RWPE2 (cell line): ENCODE measurements at regions not wholly inside any gene's neighbourhood (a gene's known extent, or its start where the extent isn't known, plus 50 kb on each side); places are given as distances from the start of the nearest gene placed in this dataset.

Experiments used
- ATAC-seq: fragments of 200-7000 bp; cut with Tn5 transposase; 3 replicates; pipeline ENCODE4 v1.9.1; 2021; ENCODE audit warnings: low read depth
- DNase-seq: peaks from one replicate; pipeline ENCODE4 v3.0.0-alpha.2; 2020; ENCODE audit warnings: low spot score
- H3K27ac ChIP-seq: fragments of 450-650 bp; 2 replicates; pipeline ENCODE4 v1.5.1; 2017; ENCODE audit warnings: mild to moderate bottlenecking; ENCODE audit not compliant: poor library complexity, severe bottlenecking
- H3K27me3 ChIP-seq: fragments of 250-450 bp; sonication (Bioruptor Pico); 2 replicates; pipeline ENCODE4 v1.5.1; 2021; ENCODE audit warnings: mild to moderate bottlenecking, moderate library complexity; ENCODE audit not compliant: insufficient read depth, poor library complexity, severe bottlenecking
- H3K36me3 ChIP-seq: fragments of 250-450 bp; sonication (Bioruptor Pico); 2 replicates; pipeline ENCODE4 v1.5.1; 2020; ENCODE audit warnings: low read depth, mild to moderate bottlenecking, moderate library complexity
- H3K4me1 ChIP-seq: fragments of 250-450 bp; sonication (Bioruptor Pico); 2 replicates; pipeline ENCODE4 v1.5.1; 2021; ENCODE audit warnings: mild to moderate bottlenecking, moderate library complexity; ENCODE audit not compliant: insufficient read depth, poor library complexity, severe bottlenecking
- H3K4me3 ChIP-seq: fragments of 250-450 bp; sonication (Bioruptor Pico); 2 replicates; pipeline ENCODE4 v1.5.1; 2021; ENCODE audit warnings: mild to moderate bottlenecking, moderate library complexity; ENCODE audit not compliant: severe bottlenecking
- H3K9me3 ChIP-seq: fragments of 250-450 bp; sonication (Bioruptor Pico); 2 replicates; pipeline ENCODE4 v1.5.1; 2021; ENCODE audit warnings: mild to moderate bottlenecking, moderate library complexity; ENCODE audit not compliant: severe bottlenecking
- CTCF ChIP-seq: fragments of 450-650 bp; IDR thresholded peaks from one replicate; pipeline ENCODE4 v1.5.1; 2017; ENCODE audit warnings: mild to moderate bottlenecking, moderate library complexity; ENCODE audit not compliant: poor library complexity, severe bottlenecking

- no peak for ATAC-seq
- DNase-seq = no peak
- no peak for TF ChIP-seq CTCF
- Histone ChIP-seq H3K9me3 (no peaks in the 10 kb centered on the region), H3K36me3 (no peaks in the 10 kb centered on the region), H3K4me3 (no peak overlapping the region), H3K27ac (no peak overlapping the region), H3K27me3 (no peaks in the 10 kb centered on the region), H3K4me1 (no peaks in the 10 kb centered on the region)
Observed at GRCh38 chr16:50437769-50438437, 69.1 kb upstream of the BRD7 start.

- Histone ChIP-seq H3K27me3 (no peaks in the 10 kb centered on the region), H3K27ac (no peak overlapping the region), H3K4me3 (no peak overlapping the region), H3K36me3 (no peaks in the 10 kb centered on the region), H3K9me3 (no peaks in the 10 kb centered on the region), H3K4me1 (no peaks in the 10 kb centered on the region)
- DNase-seq (no peak), ATAC-seq (no peak)
- TF ChIP-seq CTCF = no peak
Observed at GRCh38 chr16:50436271-50436670, 67.5 kb upstream of the BRD7 start.

GRCh38 chr16:50434872-50435478, 66.2 kb upstream of the BRD7 start:
- Histone ChIP-seq H3K27ac (no peak overlapping the region), H3K27me3 (no peaks in the 10 kb centered on the region), H3K36me3 (no peaks in the 10 kb centered on the region), H3K4me1 (no peaks in the 10 kb centered on the region), H3K4me3 (no peak overlapping the region), H3K9me3 (no peaks in the 10 kb centered on the region)
- TF ChIP-seq CTCF = no peak
- no peak for DNase-seq
- ATAC-seq = no peak

GRCh38 chr16:50430076-50430475, 61.3 kb upstream of the BRD7 start:
- no peak overlapping the region for H3K27ac ChIP-seq
- no peaks in the 10 kb centered on the region for H3K27me3 ChIP-seq
- ATAC-seq (no peak), DNase-seq (no peak)
- H3K9me3 ChIP-seq = no peaks in the 10 kb centered on the region
- TF ChIP-seq CTCF = no peak
- H3K4me3 ChIP-seq = no peak overlapping the region
- H3K36me3 ChIP-seq = no peaks in the 10 kb centered on the region
- H3K4me1 ChIP-seq = peaks cover 7% of the 10 kb centered on the region

- no peak for TF ChIP-seq CTCF
- Histone ChIP-seq H3K27me3 (no peaks in the 10 kb centered on the region), H3K36me3 (no peaks in the 10 kb centered on the region), H3K27ac (no peak overlapping the region), H3K4me3 (no peak overlapping the region), H3K4me1 (peaks cover 7% of the 10 kb centered on the region), H3K9me3 (no peaks in the 10 kb centered on the region)
- no peak for DNase-seq
- no peak for ATAC-seq
Observed at GRCh38 chr16:50428742-50429141, 60.0 kb upstream of the BRD7 start.
